HL-60 (cell line): ENCODE measurements at regions not wholly inside any gene's neighbourhood (a gene's known extent, or its start where the extent isn't known, plus 50 kb on each side); places are given as distances from the start of the nearest gene placed in this dataset.

ENCODE experiments used
- CTCF ChIP-seq: IDR thresholded peaks from one replicate; pipeline ENCODE4 v1.5.1; 2011; ENCODE audit warnings: low read length, control low read depth, inconsistent platforms; ENCODE audit not compliant: insufficient read depth
- GABPA ChIP-seq: IDR thresholded peaks from 2 replicates; pipeline ENCODE4 v1.6.1; 2012; ENCODE audit warnings: low read depth
- POLR2AphosphoS5 ChIP-seq: IDR thresholded peaks from 2 replicates; pipeline ENCODE4 v1.6.1; 2012; ENCODE audit warnings: low read depth

GRCh38 chr13:109297628-109298027 lies 488.8 kb downstream of the IRS2 start:
- no peak for TF ChIP-seq CTCF
- TF ChIP-seq POLR2AphosphoS5 = no peak
- TF ChIP-seq GABPA = no peak
